ENCODE measurements at regions not wholly inside any gene's neighbourhood (a gene's known extent, or its start where the extent isn't known, plus 50 kb on each side); places are given as distances from the start of the nearest gene placed in this dataset.
A peak's percentile ranks its signal among the peaks of the same experiment; 100 is the strongest.

- no peaks in the 10 kb centered on the region for H3K36me3 ChIP-seq (ENCODE audit: low read depth, low read length)
- H3K4me2 ChIP-seq (ENCODE audit: low read length), result no peak overlapping the region
- CTCF ChIA-PET, result no interaction called here
- no peak overlapping the region for H2AFZ ChIP-seq (ENCODE audit: low read length)
- no TSS peak for BruUV-seq (replicated peaks)
- H3K9me2 ChIP-seq (replicated peaks; ENCODE audit: low read length), result no peaks in the 10 kb centered on the region
- no peaks in the 10 kb centered on the region for H3K79me2 ChIP-seq (ENCODE audit: low read length)
- H4K20me1 ChIP-seq (ENCODE audit: low read length), result no peaks in the 10 kb centered on the region
- H3K27me3 ChIP-seq (ENCODE audit: low read length), result no peaks in the 10 kb centered on the region
- TF ChIP-seq CTCF (conservative IDR thresholded peaks at IDR 0.05; ENCODE audit: low read depth, low read length) (no peak), EZH2 (IDR thresholded peaks at IDR 0.05; ENCODE audit: low read length, unreplicated experiment) (no peak), EZH2phosphoT487 (IDR thresholded peaks at IDR 0.05; ENCODE audit: borderline replicate concordance, low read length) (no peak)
- no peaks in the 10 kb centered on the region for H3F3A ChIP-seq (ENCODE audit: low read length, unreplicated experiment)
- peaks cover 3% of the 10 kb centered on the region; the same call in 1 of the 2 replicates for H3K4me1 ChIP-seq (ENCODE audit: insufficient read depth, low read length)
- DNase-seq (no peak), ATAC-seq (no peak)
- POLR2A ChIA-PET (ENCODE audit: unreplicated experiment), result no interaction called here
- no peak overlapping the region for H3K9ac ChIP-seq (ENCODE audit: low read length)
- H3K9me3 ChIP-seq (ENCODE audit: low read length), result no peaks in the 10 kb centered on the region
- intact Hi-C loops (cut with micrococcal nuclease), result no loop called here
- H3K27ac ChIP-seq (ENCODE audit: low read length), result no peak overlapping the region
- H3K4me3 ChIP-seq (ENCODE audit: low read length), result no peak overlapping the region
Observed at GRCh38 chr6:53412751-53413150, 64.0 kb upstream of the ELOVL5 start.

DNA sequence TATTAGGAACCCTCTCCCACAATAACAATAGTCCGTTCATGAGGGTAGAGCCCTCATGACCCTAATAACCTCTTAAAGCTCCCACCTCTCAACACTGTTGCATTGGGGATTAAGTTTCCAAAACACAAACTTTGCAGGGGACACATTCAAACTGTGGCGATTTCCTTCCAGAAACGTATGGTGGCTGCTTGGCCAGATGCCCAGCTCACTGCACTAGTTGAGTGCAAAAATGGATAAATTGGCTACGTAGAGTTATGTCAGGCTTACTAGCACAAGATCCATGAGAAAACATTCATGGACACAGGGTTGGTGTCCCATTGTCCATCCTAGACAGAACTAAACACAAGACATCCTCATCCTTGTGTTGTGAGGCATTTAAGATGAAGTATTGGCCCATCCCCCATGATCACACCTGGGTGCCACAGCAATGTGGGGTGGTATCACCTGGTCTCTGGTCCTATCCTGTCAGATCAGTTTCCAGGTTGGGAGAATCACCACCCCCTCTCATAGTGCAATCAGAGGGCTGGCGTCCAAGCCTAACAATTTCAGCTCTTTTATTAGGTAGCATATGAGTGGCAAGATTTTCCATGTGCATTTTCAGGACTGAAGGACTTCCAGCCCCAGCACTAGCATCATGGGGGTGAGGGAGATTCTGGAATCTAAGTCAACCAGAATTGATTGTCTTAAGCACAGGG lies 63.4 kb upstream of the ELOVL5 start:
- POLR2A ChIA-PET (ENCODE audit: unreplicated experiment), result no interaction called here
- no peak for ATAC-seq

GRCh38 chr6:53411451-53411850 lies 62.7 kb upstream of the ELOVL5 start:
- intact Hi-C loops (cut with micrococcal nuclease), result loop anchor here (2.0 kb wide), 2 partner anchors 109 to 307 kb away; no protein-coding TSS in a partner anchor
- Histone ChIP-seq H3K36me3 (ENCODE audit: low read depth, low read length) (no peaks in the 10 kb centered on the region), H2AFZ (ENCODE audit: low read length) (no peak overlapping the region), H3K27me3 (ENCODE audit: low read length) (no peaks in the 10 kb centered on the region), H3K9ac (ENCODE audit: low read length) (no peak overlapping the region), H3K9me3 (ENCODE audit: low read length) (no peaks in the 10 kb centered on the region), H3K9me2 (replicated peaks; ENCODE audit: low read length) (no peaks in the 10 kb centered on the region), H3K4me2 (ENCODE audit: low read length) (no peak overlapping the region), H4K20me1 (ENCODE audit: low read length) (no peaks in the 10 kb centered on the region), H3K4me3 (ENCODE audit: low read length) (no peak overlapping the region), H3K79me2 (ENCODE audit: low read length) (no peaks in the 10 kb centered on the region), H3F3A (ENCODE audit: low read length, unreplicated experiment) (no peaks in the 10 kb centered on the region), H3K27ac (ENCODE audit: low read length) (no peak overlapping the region), H3K4me1 (ENCODE audit: insufficient read depth, low read length) (peaks cover 3% of the 10 kb centered on the region; the same call in 1 of the 2 replicates)
- TF ChIP-seq EZH2phosphoT487 (IDR thresholded peaks at IDR 0.05; ENCODE audit: borderline replicate concordance, low read length) (no peak), EZH2 (IDR thresholded peaks at IDR 0.05; ENCODE audit: low read length, unreplicated experiment) (no peak), CTCF (conservative IDR thresholded peaks at IDR 0.05; ENCODE audit: low read depth, low read length) (no peak)
- CTCF ChIA-PET, result interaction anchor here (0.5 to 0.7 kb wide), 2 partner anchors 146 to 308 kb away, joined by 3 read pairs; no protein-coding TSS in a partner anchor
- ATAC-seq (peak; percentile 45), DNase-seq (peak; percentile 38)
- no TSS peak for BruUV-seq (replicated peaks)
- POLR2A ChIA-PET (ENCODE audit: unreplicated experiment), result no interaction called here

More for the DNA sequence above, 63.4 kb upstream of the ELOVL5 start:
- Histone ChIP-seq H3K27me3 (ENCODE audit: low read length) (no peaks in the 10 kb centered on the region), H4K20me1 (ENCODE audit: low read length) (no peaks in the 10 kb centered on the region), H3K9ac (ENCODE audit: low read length) (no peak overlapping the region), H2AFZ (ENCODE audit: low read length) (no peak overlapping the region), H3K27ac (ENCODE audit: low read length) (no peak overlapping the region), H3K9me3 (ENCODE audit: low read length) (no peaks in the 10 kb centered on the region), H3K36me3 (ENCODE audit: low read depth, low read length) (no peaks in the 10 kb centered on the region), H3K4me3 (ENCODE audit: low read length) (no peak overlapping the region), H3K9me2 (replicated peaks; ENCODE audit: low read length) (no peaks in the 10 kb centered on the region), H3K4me1 (ENCODE audit: insufficient read depth, low read length) (peaks cover 3% of the 10 kb centered on the region; the same call in 1 of the 2 replicates), H3K4me2 (ENCODE audit: low read length) (no peak overlapping the region), H3K79me2 (ENCODE audit: low read length) (no peaks in the 10 kb centered on the region), H3F3A (ENCODE audit: low read length, unreplicated experiment) (no peaks in the 10 kb centered on the region)
- no TSS peak for BruUV-seq (replicated peaks)
- intact Hi-C loops (cut with micrococcal nuclease), result no loop called here
- no peak for TF ChIP-seq EZH2phosphoT487 (IDR thresholded peaks at IDR 0.05; ENCODE audit: borderline replicate concordance, low read length)
- DNase-seq, result no peak
- CTCF ChIA-PET, result no interaction called here

Measured in PC-3 (cell line).